BJ (cell line): ENCODE measurements at regions not wholly inside any gene's neighbourhood (a gene's known extent, or its start where the extent isn't known, plus 50 kb on each side); places are given as distances from the start of the nearest gene placed in this dataset.

Experiments used
- CTCF ChIA-PET: fragments of 350-600 bp; formaldehyde crosslinking; extraction: SDS; loops from one replicate; lab custom pipeline; 2021; ENCODE audit warnings: antibody characterized with exemption, inconsistent platforms; lab: Yijun Ruan, JAX
- POLR2A ChIA-PET: fragments of 300-600 bp; sonication (Branson Sonifier 250); formaldehyde crosslinking; extraction: SDS; loops from one replicate; lab custom pipeline; 2021; ENCODE audit warnings: antibody characterized with exemption; lab: Charles Lee
- DNase-seq: peaks from one replicate; pipeline ENCODE4 v3.0.0-alpha.2; 2011; ENCODE audit warnings: low read depth
- H3K27me3 ChIP-seq: 2 replicates; pipeline ENCODE4 v1.6.0; 2011; ENCODE audit warnings: low read length; ENCODE audit not compliant: control insufficient read depth, insufficient read depth
- H3K36me3 ChIP-seq: 2 replicates; pipeline ENCODE4 v1.5.1; 2011; ENCODE audit warnings: low read length; ENCODE audit not compliant: control insufficient read depth, insufficient read depth
- H3K4me3 ChIP-seq: 2 replicates; pipeline ENCODE4 v1.5.1; 2011; ENCODE audit warnings: low read depth, mild to moderate bottlenecking, control low read depth, low read length
- TF ChIP-seq, protein P1 (sequence below): IDR thresholded peaks from 2 replicates; pipeline ENCODE4 v1.5.1; 2011; ENCODE audit warnings: low read depth, mild to moderate bottlenecking, control low read depth, inconsistent platforms, low read length, moderate library complexity; ENCODE audit not compliant: insufficient read depth

DNA sequence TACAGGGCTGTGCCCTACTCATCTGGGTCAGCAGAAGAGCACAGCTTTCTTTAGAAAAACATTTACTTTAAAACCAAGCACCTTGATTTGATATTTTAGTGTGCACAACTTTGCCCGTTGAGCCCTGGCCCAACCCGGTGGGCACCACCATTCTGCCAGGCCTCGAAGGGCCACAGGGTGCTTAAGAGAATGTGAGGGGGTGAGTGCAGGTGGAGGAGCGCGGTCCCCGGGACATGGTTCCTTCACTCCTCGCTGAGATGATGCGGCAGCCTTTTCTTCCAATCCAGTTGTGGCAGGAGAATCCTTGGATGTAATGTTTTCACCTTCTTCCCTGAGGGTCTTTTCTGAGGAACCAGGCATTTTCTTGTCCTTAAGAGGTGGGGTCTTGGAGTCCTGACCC lies 119.0 kb downstream of the RPIA start:
- H3K4me3 ChIP-seq, result no peak overlapping the region
- ChIA-PET CTCF (no interaction called here), POLR2A (no interaction called here)
- TF ChIP-seq, protein P1, sequence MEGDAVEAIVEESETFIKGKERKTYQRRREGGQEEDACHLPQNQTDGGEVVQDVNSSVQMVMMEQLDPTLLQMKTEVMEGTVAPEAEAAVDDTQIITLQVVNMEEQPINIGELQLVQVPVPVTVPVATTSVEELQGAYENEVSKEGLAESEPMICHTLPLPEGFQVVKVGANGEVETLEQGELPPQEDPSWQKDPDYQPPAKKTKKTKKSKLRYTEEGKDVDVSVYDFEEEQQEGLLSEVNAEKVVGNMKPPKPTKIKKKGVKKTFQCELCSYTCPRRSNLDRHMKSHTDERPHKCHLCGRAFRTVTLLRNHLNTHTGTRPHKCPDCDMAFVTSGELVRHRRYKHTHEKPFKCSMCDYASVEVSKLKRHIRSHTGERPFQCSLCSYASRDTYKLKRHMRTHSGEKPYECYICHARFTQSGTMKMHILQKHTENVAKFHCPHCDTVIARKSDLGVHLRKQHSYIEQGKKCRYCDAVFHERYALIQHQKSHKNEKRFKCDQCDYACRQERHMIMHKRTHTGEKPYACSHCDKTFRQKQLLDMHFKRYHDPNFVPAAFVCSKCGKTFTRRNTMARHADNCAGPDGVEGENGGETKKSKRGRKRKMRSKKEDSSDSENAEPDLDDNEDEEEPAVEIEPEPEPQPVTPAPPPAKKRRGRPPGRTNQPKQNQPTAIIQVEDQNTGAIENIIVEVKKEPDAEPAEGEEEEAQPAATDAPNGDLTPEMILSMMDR, result no peak
- no peak for DNase-seq
- no peaks in the 10 kb centered on the region for H3K36me3 ChIP-seq
- H3K27me3 ChIP-seq, result no peaks in the 10 kb centered on the region

DNA sequence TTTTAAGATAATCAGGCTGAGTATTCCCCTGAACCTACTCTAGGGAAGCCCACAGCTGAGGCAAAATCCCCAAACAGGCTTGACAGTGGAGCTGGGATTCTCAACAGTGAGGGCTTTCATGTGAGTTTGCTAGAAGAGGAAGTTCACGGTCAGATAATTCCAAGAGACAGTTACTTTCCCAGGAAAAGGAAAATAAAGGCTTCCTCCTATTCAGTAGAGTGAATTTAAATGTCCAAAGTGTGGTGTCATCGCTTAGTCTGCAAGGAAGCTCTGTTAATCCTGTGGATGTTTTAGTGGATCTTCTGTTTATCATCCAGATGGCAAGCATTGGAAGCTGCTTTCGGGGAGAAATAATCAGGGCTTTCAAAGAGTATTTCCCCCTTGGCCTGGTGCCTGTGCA lies 119.8 kb downstream of the RPIA start:
- no peak for DNase-seq
- Histone ChIP-seq H3K4me3 (no peak overlapping the region), H3K27me3 (no peaks in the 10 kb centered on the region), H3K36me3 (no peaks in the 10 kb centered on the region)
- POLR2A ChIA-PET, result no interaction called here
- TF ChIP-seq, protein P1, result no peak
- CTCF ChIA-PET, result no interaction called here

DNA sequence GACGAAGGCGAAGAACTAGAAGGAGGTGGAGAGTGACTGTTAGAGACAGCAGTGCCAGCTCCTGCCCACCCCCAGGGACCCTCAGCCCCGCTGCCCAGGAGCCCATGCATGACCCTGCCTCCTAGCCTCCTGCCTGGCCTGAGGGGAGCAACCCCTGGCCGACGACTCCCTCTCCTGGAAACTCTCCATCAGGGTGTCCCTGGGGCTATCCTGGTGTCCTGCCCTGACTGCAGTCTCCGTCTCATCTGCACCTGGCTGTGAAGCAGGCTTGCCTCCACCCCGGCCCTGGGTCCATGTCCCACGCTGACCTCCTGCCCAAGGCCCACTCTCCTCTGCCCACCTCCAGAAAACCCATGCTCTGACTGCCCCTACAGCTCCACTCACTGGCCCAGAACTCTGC lies 120.2 kb downstream of the RPIA start:
- no peaks in the 10 kb centered on the region for H3K36me3 ChIP-seq
- ChIA-PET CTCF (no interaction called here), POLR2A (no interaction called here)
- no peaks in the 10 kb centered on the region for H3K27me3 ChIP-seq
- DNase-seq, result no peak
- no peak overlapping the region for H3K4me3 ChIP-seq
- TF ChIP-seq, protein P1, result no peak

DNA sequence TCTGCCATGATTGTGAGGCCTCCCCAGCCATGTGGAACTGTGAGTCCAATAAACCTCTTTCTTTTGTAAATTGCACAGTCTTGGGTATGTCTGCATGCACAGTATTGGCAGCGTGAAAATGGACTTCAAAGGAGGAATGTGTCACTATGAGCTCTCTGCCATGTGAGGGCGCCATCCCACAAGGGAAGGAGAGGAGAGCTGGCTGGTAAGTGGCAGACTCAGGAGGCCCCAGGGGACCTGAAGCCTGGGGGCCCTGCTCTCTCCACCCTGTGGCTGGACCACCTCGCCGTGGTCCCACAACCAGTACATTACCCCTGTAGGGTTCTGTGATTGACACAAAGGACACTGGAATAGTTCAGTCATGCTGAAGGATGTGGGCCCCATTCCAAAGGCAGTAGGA lies 122.1 kb downstream of the RPIA start:
- no peak for DNase-seq
- no peaks in the 10 kb centered on the region for H3K36me3 ChIP-seq
- no peaks in the 10 kb centered on the region for H3K27me3 ChIP-seq
- H3K4me3 ChIP-seq, result no peak overlapping the region
- ChIA-PET CTCF (interaction anchor here (0.8 kb wide), 1 partner anchor 82 kb away, joined by 3 read pairs; no protein-coding TSS in a partner anchor), POLR2A (no interaction called here)
- TF ChIP-seq, protein P1, result no peak

DNA sequence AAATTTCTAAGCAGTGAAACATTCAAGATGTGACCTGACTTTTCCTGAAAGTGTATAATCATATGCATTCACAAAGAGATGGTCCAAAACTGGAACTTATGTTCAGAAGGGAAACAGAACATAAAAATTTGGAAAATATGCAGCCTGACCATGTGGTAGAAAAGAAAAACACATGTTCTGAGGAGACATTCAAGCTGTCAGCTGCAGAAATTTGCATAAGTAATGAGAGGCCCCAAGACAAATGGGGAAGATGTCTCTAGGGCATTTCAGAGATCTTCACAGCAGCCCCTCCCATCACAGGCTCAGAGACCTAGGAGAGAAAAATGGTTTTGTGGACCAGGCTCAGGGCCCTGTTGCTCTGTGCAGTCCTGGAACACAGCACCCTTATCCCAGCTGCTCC lies 123.8 kb downstream of the RPIA start:
- TF ChIP-seq, protein P1, result no peak
- no peaks in the 10 kb centered on the region for H3K27me3 ChIP-seq
- DNase-seq, result no peak
- H3K4me3 ChIP-seq, result no peak overlapping the region
- POLR2A ChIA-PET, result no interaction called here
- H3K36me3 ChIP-seq, result no peaks in the 10 kb centered on the region
- CTCF ChIA-PET, result no interaction called here
